Vagina (tissue), 2 donors: ENCODE measurements at regions not wholly inside any gene's neighbourhood (a gene's known extent, or its start where the extent isn't known, plus 50 kb on each side); places are given as distances from the start of the nearest gene placed in this dataset.

ENCODE experiments used
- DNase-seq, 2 donors: peaks; one replicate each; pipeline ENCODE4 v3.0.0-alpha.2; 2017; ENCODE audit errors: extremely low spot score in 2 of 2
- H3K27ac ChIP-seq: fragments of 200-600 bp; sonication (generic); one replicate; pipeline ENCODE4 v1.5.1; 2019
- H3K27me3 ChIP-seq: fragments of 200-600 bp; sonication (generic); one replicate; pipeline ENCODE4 v1.5.1; 2019
- H3K36me3 ChIP-seq, 2 donors: fragments of 200-600 bp; sonication (generic); one replicate each; pipeline ENCODE4 v1.5.1; 2017 to 2019
- H3K4me1 ChIP-seq: fragments of 200-600 bp; sonication (generic); one replicate; pipeline ENCODE4 v1.5.1; 2019
- H3K4me3 ChIP-seq, 2 donors: fragments of 200-600 bp; sonication (generic); 1 replicate in 1 of 2; 2 replicates in 1 of 2; pipeline ENCODE4 v1.5.1; 2016 to 2019
- H3K9me3 ChIP-seq: fragments of 200-600 bp; sonication (generic); one replicate; pipeline ENCODE4 v1.5.1; 2019
- CTCF ChIP-seq, 3 experiments: fragments of 450-650 bp in 2 of 3; fragments of 200-600 bp in 1 of 3; sonication (generic) in 1 of 3; IDR thresholded peaks; one replicate each; pipeline ENCODE4 v1.5.1; 2017 to 2019; ENCODE audit warnings: antibody characterized with exemption in 3 of 3, mild to moderate bottlenecking in 2 of 3, moderate library complexity in 2 of 3
- POLR2A ChIP-seq, 2 donors: fragments of 450-650 bp; IDR thresholded peaks; one replicate each; pipeline ENCODE4 v1.6.1; 2017; ENCODE audit warnings: antibody characterized with exemption in 2 of 2, mild to moderate bottlenecking in 2 of 2, moderate library complexity in 2 of 2
- POLR2AphosphoS5 ChIP-seq, 2 donors: sonication (generic); formaldehyde crosslinking; IDR thresholded peaks; one replicate each; pipeline ENCODE4 v1.9.0; 2017; ENCODE audit warnings: antibody characterized with exemption in 2 of 2, mild to moderate bottlenecking in 2 of 2, low read depth in 1 of 2; ENCODE audit not compliant: insufficient read depth in 1 of 2
- intact Hi-C: fragments of 100-400 bp; cut with DNase I; formaldehyde crosslinking; loops from one replicate; pipeline ENCODE4 v1.15.1; 2023

GRCh38 chr11:30113326-30113898 lies 96.6 kb upstream of the KCNA4 start:
- Histone ChIP-seq H3K4me3 (no peak overlapping the region), H3K36me3 (no peaks in the 10 kb centered on the region), H3K27ac (no peak overlapping the region), H3K9me3 (no peaks in the 10 kb centered on the region), H3K27me3 (no peaks in the 10 kb centered on the region), H3K4me1 (no peaks in the 10 kb centered on the region)
- TF ChIP-seq POLR2A (IDR thresholded peaks at IDR 0.05) (no peak), CTCF (IDR thresholded peaks at IDR 0.05) (no peak), POLR2AphosphoS5 (IDR thresholded peaks at IDR 0.05; ENCODE audit: insufficient read depth in 1 of 2, low read depth in 1 of 2) (no peak)
- no peak for DNase-seq
- intact Hi-C loops = no loop called here

- Histone ChIP-seq H3K36me3 (no peaks in the 10 kb centered on the region), H3K9me3 (no peaks in the 10 kb centered on the region), H3K4me1 (no peaks in the 10 kb centered on the region), H3K27ac (no peak overlapping the region), H3K4me3 (no peak overlapping the region), H3K27me3 (no peaks in the 10 kb centered on the region)
- TF ChIP-seq POLR2AphosphoS5 (IDR thresholded peaks at IDR 0.05; ENCODE audit: insufficient read depth in 1 of 2, low read depth in 1 of 2) (no peak), POLR2A (IDR thresholded peaks at IDR 0.05) (no peak), CTCF (IDR thresholded peaks at IDR 0.05) (no peak)
- intact Hi-C loops = no loop called here
- DNase-seq = no peak
Measured at GRCh38 chr11:30116512-30116911, 99.7 kb upstream of the KCNA4 start.

- H3K4me1 ChIP-seq = no peaks in the 10 kb centered on the region
- H3K36me3 ChIP-seq = no peaks in the 10 kb centered on the region
- intact Hi-C loops = no loop called here
- no peaks in the 10 kb centered on the region for H3K9me3 ChIP-seq
- TF ChIP-seq POLR2AphosphoS5 (IDR thresholded peaks at IDR 0.05; ENCODE audit: insufficient read depth in 1 of 2, low read depth in 1 of 2) (no peak), CTCF (IDR thresholded peaks at IDR 0.05) (no peak), POLR2A (IDR thresholded peaks at IDR 0.05) (no peak)
- H3K27me3 ChIP-seq = no peaks in the 10 kb centered on the region
- DNase-seq = no peak
- no peak overlapping the region for H3K4me3 ChIP-seq
- no peak overlapping the region for H3K27ac ChIP-seq
Measured at GRCh38 chr11:30120045-30120589, 103.3 kb upstream of the KCNA4 start.

GRCh38 chr11:30125456-30125855 lies 105.4 kb upstream of the FSHB start:
- H3K36me3 ChIP-seq = no peaks in the 10 kb centered on the region
- intact Hi-C loops = no loop called here
- TF ChIP-seq POLR2A (IDR thresholded peaks at IDR 0.05) (no peak), POLR2AphosphoS5 (IDR thresholded peaks at IDR 0.05; ENCODE audit: insufficient read depth in 1 of 2, low read depth in 1 of 2) (no peak), CTCF (IDR thresholded peaks at IDR 0.05) (no peak)
- no peak overlapping the region for H3K4me3 ChIP-seq
- no peak for DNase-seq
- H3K4me1 ChIP-seq = no peaks in the 10 kb centered on the region
- H3K27me3 ChIP-seq = no peaks in the 10 kb centered on the region
- H3K27ac ChIP-seq = no peak overlapping the region
- no peaks in the 10 kb centered on the region for H3K9me3 ChIP-seq

- Histone ChIP-seq H3K4me3 (no peak overlapping the region), H3K9me3 (no peaks in the 10 kb centered on the region), H3K4me1 (no peaks in the 10 kb centered on the region), H3K36me3 (no peaks in the 10 kb centered on the region), H3K27ac (no peak overlapping the region), H3K27me3 (no peaks in the 10 kb centered on the region)
- intact Hi-C loops = no loop called here
- TF ChIP-seq CTCF (IDR thresholded peaks at IDR 0.05) = peak in 1 of 3 experiments; percentile 41
- no peak for TF ChIP-seq POLR2A (IDR thresholded peaks at IDR 0.05)
- DNase-seq = no peak
Measured at GRCh38 chr11:30128269-30128932, 102.4 kb upstream of the FSHB start.
